Urothelium cell line (cell line): ENCODE measurements at regions not wholly inside any gene's neighbourhood (a gene's known extent, or its start where the extent isn't known, plus 50 kb on each side); places are given as distances from the start of the nearest gene placed in this dataset.

Experiments
- DNase-seq: peaks from one replicate; pipeline ENCODE4 v3.0.0; 2011; ENCODE audit warnings: low spot score, mixed read lengths
- FAIRE-seq: peaks from 2 replicates; lab custom pipeline; 2011; peaks lifted over from hg19 to GRCh38; lab: Jason Lieb, UNC

GRCh38 chr1:239538239-239538988 is 152.0 kb downstream of the CHRM3 start:
- no peak for DNase-seq
- no peak for FAIRE-seq

GRCh38 chr1:239539051-239539450 is 152.7 kb downstream of the CHRM3 start:
- DNase-seq = no peak
- no peak for FAIRE-seq

- no peak for DNase-seq
- no peak for FAIRE-seq
Measured at GRCh38 chr1:239539812-239540211, 153.4 kb downstream of the CHRM3 start.

- FAIRE-seq = no peak
- DNase-seq = no peak
Measured at GRCh38 chr1:239543873-239544272, 157.5 kb downstream of the CHRM3 start.

- DNase-seq (peak; percentile 13), FAIRE-seq (no peak)
Measured at GRCh38 chr1:239545466-239545865, 159.1 kb downstream of the CHRM3 start.

- DNase-seq (no peak), FAIRE-seq (no peak)
Measured at GRCh38 chr1:239547987-239548386, 161.6 kb downstream of the CHRM3 start.

- DNase-seq (no peak), FAIRE-seq (no peak)
Measured at GRCh38 chr1:239550178-239550577, 163.8 kb downstream of the CHRM3 start.

GRCh38 chr1:239555350-239555749 is 169.0 kb downstream of the CHRM3 start:
- FAIRE-seq (no peak), DNase-seq (no peak)

GRCh38 chr1:239558559-239558958 is 172.2 kb downstream of the CHRM3 start:
- no peak for FAIRE-seq
- no peak for DNase-seq

- no peak for DNase-seq
- FAIRE-seq = no peak
Measured at GRCh38 chr1:239558991-239559390, 172.6 kb downstream of the CHRM3 start.

GRCh38 chr1:239560921-239561320 is 174.6 kb downstream of the CHRM3 start:
- FAIRE-seq (no peak), DNase-seq (no peak)

GRCh38 chr1:239562095-239562494 is 175.7 kb downstream of the CHRM3 start:
- FAIRE-seq (no peak), DNase-seq (no peak)

GRCh38 chr1:239563681-239564080 is 177.3 kb downstream of the CHRM3 start:
- no peak for FAIRE-seq
- DNase-seq = no peak

GRCh38 chr1:239566074-239566473 is 179.7 kb downstream of the CHRM3 start:
- FAIRE-seq (no peak), DNase-seq (no peak)

GRCh38 chr1:239570878-239571277 is 184.5 kb downstream of the CHRM3 start:
- FAIRE-seq (no peak), DNase-seq (no peak)

GRCh38 chr1:239572183-239572582 is 185.8 kb downstream of the CHRM3 start:
- DNase-seq (no peak), FAIRE-seq (no peak)

- FAIRE-seq = no peak
- DNase-seq = no peak
Measured at GRCh38 chr1:239574112-239574511, 187.7 kb downstream of the CHRM3 start.

- FAIRE-seq (no peak), DNase-seq (no peak)
Measured at GRCh38 chr1:239575113-239575512, 188.7 kb downstream of the CHRM3 start.

GRCh38 chr1:239583536-239583935 is 197.2 kb downstream of the CHRM3 start:
- FAIRE-seq = no peak
- no peak for DNase-seq

GRCh38 chr1:239586128-239586527 is 199.8 kb downstream of the CHRM3 start:
- no peak for DNase-seq
- FAIRE-seq = no peak

GRCh38 chr1:239587066-239587465 is 200.7 kb downstream of the CHRM3 start:
- no peak for FAIRE-seq
- no peak for DNase-seq

- no peak for FAIRE-seq
- DNase-seq = no peak
Measured at GRCh38 chr1:239587574-239588369, 201.4 kb downstream of the CHRM3 start.
